ENCODE measurements at regions not wholly inside any gene's neighbourhood (a gene's known extent, or its start where the extent isn't known, plus 50 kb on each side); places are given as distances from the start of the nearest gene placed in this dataset.
"Not testable (repeated sequence)": the region's sequence is repeated elsewhere in the genome, so short reads cannot be mapped to it uniquely, and the experiment has no call there.

DNA sequence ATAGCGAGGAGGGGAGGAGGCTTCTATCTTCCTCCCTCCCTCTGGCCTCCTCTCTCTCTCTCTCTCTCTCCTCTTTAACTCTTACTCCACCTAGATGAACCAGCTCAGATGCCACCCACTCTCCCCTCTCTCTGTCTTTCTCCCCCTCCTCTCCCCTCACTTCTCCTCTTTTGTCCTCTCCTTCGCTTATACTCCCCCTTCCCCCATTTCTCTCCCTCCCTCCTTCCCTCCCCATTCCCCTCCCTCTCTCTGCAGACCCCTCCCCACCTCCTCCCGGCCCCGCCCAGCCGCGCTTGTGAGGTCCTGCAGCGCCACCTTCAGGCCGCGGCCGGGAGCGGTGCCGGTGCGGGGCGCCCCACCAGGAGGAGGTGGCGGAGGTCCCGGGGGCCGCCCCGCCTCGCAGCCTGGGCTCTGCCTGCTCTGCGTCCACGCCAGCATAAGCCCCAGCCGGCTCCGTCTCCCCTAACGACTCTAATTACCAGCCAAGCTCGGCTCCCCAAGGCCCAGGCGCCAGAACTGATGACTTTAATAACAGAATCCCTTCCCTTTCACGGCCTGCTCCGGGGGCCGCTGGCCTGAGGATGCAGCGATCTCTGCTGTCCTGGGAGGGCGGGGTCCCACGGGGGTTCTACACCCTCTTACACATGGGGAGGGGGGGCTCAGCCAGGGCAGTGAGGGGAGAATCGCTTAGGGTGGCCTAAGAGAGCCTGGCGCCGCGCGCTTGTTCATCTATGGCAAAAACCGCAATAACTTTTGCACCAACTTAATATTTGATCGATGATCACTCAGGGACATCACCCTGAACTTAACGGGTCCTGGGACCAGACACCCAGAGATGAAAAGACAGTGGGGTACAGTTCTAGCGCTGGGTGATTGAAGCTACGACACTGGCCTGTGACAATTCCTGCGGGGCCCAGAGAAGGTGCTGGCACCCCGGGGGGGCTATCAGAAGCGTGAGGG lies 637.3 kb downstream of the MATN1 start:
- DNase-seq (ENCODE audit: insufficient read length, low spot score) (peak; percentile 61), FAIRE-seq (no peak)
- TF ChIP-seq, protein P1, sequence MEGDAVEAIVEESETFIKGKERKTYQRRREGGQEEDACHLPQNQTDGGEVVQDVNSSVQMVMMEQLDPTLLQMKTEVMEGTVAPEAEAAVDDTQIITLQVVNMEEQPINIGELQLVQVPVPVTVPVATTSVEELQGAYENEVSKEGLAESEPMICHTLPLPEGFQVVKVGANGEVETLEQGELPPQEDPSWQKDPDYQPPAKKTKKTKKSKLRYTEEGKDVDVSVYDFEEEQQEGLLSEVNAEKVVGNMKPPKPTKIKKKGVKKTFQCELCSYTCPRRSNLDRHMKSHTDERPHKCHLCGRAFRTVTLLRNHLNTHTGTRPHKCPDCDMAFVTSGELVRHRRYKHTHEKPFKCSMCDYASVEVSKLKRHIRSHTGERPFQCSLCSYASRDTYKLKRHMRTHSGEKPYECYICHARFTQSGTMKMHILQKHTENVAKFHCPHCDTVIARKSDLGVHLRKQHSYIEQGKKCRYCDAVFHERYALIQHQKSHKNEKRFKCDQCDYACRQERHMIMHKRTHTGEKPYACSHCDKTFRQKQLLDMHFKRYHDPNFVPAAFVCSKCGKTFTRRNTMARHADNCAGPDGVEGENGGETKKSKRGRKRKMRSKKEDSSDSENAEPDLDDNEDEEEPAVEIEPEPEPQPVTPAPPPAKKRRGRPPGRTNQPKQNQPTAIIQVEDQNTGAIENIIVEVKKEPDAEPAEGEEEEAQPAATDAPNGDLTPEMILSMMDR (IDR thresholded peaks at IDR 0.05; ENCODE audit: insufficient read depth, missing control alignments): peak; percentile 52

DNA sequence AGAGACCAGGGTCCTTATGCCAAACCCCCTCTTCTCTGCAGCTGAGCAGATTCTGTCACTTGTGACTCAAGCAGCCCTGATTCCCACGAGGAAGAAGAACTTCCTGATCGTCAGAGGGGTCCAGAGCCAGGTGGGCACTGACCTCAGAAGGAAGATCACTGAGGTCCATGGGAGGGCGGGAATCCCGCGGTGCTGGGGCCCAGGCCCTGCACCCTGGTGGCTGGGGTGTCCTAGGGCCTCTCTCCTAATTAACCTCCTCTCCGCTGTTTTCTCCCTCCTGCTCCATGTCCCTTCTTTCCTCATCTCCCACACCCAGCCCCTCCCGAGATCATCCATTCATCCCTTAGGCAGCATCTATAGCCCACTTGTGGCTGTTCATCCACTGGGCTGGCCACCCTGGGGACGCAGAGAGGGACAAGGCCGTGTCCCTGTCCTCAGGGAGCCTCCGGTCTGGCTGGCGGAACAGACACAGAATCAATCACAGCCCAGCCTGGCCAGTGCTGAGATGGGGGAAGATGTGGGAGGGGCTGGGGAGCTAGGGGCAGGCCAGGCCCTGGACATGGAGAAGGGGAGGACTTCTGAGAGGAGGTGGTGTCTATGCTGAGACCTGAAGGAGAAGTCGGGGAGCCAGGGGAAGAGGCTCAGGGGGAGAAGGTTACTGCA lies 638.3 kb downstream of the MATN1 start:
- TF ChIP-seq, protein P1 (IDR thresholded peaks at IDR 0.05; ENCODE audit: insufficient read depth, missing control alignments): no peak
- no peak for FAIRE-seq
- no peak for DNase-seq (ENCODE audit: insufficient read length, low spot score)

DNA sequence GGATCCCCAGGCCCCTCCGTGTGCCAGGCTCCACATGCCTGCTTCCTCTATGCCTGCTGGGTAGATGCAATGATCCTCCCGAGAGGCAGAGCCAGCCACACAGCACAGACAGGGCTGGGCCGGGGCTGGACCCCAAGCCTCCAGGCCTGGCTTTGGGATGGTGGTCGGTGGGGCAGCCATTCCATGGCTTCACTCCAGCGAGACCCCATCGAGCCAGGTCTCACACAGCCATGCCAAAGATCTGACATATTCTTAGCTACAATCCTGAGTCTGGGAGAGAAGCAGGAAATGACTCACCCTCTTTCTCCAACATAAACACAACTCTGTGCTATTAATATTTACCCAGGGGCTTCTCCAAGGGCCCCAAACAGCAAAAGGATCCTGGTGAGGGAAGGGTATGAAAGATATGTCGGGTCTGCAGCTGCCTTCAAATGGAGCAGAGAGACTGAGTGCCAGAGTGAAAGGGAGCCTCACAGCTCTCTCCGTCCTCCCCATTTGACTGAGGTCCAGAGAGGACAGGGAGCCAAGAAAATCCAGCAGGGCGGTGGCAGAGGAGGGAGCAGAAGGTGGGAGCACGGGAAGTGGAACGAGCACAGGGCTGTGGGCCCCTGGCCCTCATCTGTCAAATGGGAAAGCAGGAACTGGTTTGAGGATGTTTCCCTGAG lies 639.5 kb downstream of the MATN1 start:
- TF ChIP-seq, protein P1 (IDR thresholded peaks at IDR 0.05; ENCODE audit: insufficient read depth, missing control alignments): no peak
- DNase-seq (ENCODE audit: insufficient read length, low spot score) (no peak), FAIRE-seq (no peak)

DNA sequence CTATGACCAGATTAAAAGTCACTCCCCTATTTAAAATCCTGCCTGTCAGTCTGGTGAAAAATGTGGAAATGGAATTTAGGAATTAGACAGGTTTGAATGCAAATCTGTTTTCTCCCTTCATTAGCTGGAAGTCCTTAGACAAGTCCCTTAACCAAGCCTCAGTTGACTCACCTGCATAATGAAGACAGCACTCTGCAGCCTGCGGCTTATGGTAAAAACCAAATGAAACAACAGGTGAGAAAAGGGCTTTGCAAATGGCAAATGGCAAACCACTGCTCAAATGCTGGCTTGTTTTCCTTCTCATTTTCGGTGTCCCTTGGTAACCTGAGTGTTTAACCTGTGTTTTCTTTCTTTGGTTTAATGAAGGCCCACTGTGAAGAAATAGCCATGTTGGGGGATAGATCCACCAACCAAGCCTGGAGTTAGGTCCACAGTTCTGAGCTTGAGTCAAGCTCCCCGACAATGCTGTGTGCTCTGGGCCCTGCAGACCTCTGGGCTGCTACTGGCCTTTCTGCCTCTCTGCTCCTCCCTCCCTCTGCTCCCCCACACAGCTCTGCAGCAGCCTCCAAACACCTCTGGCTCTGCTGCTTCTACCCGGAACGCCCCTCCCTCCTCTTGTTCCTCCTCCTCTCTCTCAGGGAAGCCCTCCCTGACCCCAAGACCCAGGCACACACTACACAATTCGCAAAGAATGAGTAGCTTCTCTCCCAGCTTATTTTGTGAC lies 641.8 kb downstream of the MATN1 start:
- FAIRE-seq: no peak

DNA sequence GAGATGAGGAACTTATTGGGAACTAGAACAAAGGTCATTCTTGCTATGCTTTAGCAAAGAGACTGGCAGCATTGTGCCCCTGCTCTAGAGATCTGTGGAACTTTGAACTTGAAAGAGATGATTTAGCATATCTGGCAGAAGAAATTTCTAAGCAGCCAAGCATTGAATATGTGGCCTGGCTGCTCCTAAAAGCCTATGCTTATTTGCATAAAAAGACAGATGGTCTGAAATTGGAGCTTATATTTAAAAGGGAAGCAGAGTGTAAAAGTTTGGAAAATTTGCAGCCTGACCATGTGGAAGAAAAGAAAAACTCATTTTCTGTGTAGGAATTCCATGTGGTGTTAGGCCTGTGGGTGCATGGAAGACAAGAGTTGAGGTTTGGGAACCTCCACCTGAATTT lies 647.5 kb downstream of the MATN1 start:
- not testable (repeated sequence) for FAIRE-seq; DNase-seq (ENCODE audit: insufficient read length, low spot score)

More for the DNA sequence above, 641.8 kb downstream of the MATN1 start:
- TF ChIP-seq, protein P1 (IDR thresholded peaks at IDR 0.05; ENCODE audit: insufficient read depth, missing control alignments): no peak
- DNase-seq (ENCODE audit: insufficient read length, low spot score): no peak

DNA sequence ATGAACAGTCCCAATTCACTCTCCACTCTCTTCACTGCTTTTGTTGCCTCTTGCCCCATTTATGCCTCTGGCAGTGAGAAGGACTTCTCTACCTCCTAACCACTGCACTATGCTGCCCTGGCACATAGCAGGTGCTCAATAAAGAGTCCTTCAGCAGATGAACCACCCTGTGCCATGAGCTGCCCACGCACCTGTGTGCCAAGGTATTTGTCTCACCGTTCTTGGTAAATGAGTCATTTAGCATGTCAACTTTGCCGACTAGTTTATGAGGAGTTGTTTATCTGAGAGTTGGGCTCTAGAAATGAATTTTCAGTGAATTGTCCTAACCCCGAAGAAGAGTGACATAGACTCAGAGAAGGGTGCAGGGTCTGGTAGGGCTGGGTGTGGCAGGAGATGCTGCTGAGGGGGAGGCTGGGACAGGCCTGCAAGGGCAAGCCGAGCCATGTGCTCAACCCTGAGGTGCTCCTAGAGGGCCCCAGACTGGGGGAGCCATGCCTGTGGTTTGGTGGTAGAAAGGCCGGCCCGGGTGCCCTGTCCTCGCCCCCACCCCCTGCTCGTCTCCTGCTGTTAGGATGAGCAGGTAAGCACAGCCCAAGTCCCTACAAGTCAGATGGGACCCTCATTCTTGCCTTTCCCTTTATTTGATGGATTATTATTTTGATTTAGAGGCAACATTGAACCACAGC lies 654.5 kb downstream of the MATN1 start:
- no peak for DNase-seq (ENCODE audit: insufficient read length, low spot score)
- no peak for FAIRE-seq
- TF ChIP-seq, protein P1 (IDR thresholded peaks at IDR 0.05; ENCODE audit: insufficient read depth, missing control alignments): no peak

All from D721Med (cell line).